DMS53 (cell line): ENCODE measurements at regions not wholly inside any gene's neighbourhood (a gene's known extent, or its start where the extent isn't known, plus 50 kb on each side); places are given as distances from the start of the nearest gene placed in this dataset.
A peak's percentile ranks its signal among the peaks of the same experiment; 100 is the strongest.

ENCODE experiments used
- DNase-seq: peaks from one replicate; lab custom pipeline; 2025; lab: John Stamatoyannopoulos, UW

DNA sequence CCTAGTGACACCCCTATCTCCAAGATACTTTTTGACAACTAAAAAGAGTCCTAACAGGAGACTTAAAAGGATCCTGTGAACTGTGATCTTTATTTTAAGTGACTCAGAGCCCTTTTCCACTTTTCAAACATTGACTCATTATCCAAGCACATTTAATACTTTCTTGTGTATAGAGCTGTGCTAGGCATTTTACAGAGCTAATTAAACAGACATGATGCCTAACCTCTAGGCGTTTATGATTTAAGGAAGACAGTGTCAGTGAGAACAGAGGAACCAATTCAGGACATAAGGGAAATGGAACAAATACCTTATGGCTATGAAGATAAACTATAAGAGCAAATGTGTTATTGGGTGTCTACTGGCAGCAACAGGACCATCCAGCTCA is 282.6 kb downstream of the TPBG start:
- peak; percentile 68 for DNase-seq

DNA sequence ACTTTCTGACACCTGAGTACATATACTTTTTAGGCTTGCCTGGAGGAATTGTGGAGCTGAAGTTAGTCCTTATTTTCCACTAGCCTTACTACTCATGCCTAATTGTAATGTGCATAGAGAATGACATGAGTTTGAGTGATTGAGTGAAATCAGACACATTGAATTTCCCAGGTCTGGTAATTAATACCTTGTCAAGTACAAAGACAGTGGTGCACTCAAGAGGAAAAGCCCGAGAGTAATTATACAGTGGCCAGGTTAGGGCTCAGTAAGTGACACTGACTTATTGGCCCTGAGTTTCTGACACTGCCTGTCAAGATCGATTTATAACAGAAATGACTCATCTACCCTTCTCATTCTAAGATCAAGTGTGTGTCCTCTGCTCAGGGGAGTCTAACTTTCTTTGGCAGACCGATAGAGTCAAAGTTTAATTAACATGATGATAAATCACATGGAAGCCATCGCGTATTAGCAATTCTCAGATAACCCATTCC is 288.3 kb downstream of the TPBG start:
- DNase-seq: no peak

GRCh38 chr6:82679232-82679631 is 315.6 kb downstream of the TPBG start:
- DNase-seq: no peak

- DNase-seq: no peak
These were observed 316.6 kb downstream of the TPBG start for GRCh38 chr6:82680192-82680591.

- DNase-seq: no peak
These were observed 317.6 kb downstream of the TPBG start for GRCh38 chr6:82681119-82681714.

- DNase-seq: no peak
These were observed 323.1 kb downstream of the TPBG start for GRCh38 chr6:82686719-82687118.

- no peak for DNase-seq
These were observed 324.2 kb downstream of the TPBG start for GRCh38 chr6:82687855-82688254.

DNA sequence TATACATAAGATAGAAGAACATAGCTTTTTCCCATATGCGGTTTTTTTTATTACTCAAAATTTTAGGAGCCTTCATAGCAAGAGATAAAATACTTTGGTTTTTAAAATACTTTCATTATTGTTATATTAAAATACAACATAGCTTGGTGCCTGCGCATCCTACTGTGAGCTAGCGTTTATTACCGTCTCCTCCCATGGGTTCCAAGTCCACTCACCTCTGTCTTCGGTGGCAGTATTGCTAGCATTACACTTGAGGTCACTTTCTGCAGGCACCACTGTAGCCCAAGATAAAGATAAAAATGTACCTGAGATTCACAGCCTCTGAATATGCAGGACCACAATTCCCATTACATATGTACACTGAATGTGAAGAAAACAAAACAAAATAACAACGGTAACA is 326.7 kb downstream of the TPBG start:
- DNase-seq: no peak

DNA sequence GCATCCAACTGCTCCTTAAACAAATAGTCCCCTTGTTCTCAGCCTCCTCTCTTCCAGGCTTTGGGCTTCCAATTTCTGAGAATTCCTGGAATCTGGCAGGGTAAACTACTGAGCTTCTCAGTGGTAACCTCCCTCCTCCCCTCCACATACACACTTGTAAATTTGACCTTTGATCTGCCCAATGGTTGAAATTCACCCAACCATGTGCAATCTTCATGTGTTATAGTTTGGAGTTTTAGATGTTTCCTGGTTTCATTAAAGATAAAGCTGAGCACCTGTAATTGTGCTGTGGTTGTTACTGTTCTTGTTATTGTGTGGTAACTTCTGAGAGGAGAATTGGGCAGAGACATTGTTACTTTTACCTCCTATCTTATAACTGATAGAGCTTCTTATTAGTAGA is 328.4 kb downstream of the TPBG start:
- DNase-seq: peak; percentile 41

DNA sequence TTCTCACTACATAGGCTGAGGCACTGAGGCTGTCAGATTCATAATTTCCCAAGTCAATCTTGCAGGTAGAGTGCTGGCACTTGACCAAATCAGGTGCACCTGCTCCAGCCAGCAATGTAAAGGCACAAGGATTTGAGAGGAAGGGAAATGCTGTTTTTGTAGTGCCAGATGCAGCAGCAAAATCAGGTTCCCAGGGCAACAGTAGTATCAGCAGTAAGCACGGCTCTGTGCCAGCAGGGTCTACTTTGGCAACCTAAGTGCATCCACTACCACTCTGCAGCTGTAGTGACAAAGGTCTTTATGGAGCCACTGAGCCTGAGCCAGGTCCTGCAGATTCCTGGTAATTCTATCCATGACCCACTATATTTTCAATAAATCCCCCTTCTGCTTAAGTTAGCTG is 329.5 kb downstream of the TPBG start:
- peak; percentile 93 for DNase-seq

- no peak for DNase-seq
These were observed 337.7 kb downstream of the TPBG start for GRCh38 chr6:82701341-82701740.

- no peak for DNase-seq
These were observed 339.0 kb downstream of the TPBG start for GRCh38 chr6:82702574-82702973.

DNA sequence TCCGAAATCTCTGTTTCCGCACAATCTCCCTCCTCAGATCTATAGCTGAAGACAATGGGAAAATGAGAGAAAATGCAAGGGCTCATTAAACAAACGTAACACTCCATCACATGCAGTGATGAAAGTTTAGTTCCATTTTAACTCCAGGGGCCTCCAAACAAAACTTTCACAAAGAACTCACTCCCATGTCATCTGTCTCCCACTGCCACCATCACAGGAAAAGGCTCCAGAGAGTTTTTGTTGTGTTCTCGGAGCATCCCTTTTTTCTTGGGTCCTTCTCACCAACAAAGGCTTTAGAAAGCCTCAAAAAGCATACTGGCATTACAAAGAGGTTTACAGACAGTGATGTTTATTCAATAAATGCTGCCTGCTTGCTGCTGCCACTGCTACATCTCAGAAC is 339.6 kb downstream of the TPBG start:
- no peak for DNase-seq

- peak; percentile 20 for DNase-seq
These were observed 340.4 kb downstream of the TPBG start for GRCh38 chr6:82704045-82704444.

DNA sequence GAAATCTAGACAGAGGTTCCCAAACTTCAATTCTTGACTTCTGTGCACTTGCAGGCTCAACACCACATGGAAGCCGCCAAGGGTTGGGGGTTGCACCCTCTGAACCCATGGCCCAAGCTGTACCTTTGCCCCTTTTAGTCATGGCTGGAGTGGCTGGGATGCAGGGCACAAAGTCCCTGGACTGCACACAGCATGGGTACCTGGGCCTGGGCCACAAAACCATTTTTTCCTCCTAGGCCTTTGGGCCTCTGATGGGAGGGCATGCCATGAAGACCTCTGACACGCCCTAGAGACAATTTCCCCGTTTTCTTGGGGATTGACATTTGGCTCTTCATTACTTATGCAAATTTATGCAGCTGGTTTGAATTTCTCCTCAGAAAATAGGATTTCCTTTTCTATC is 342.0 kb downstream of the TPBG start:
- DNase-seq: no peak

DNA sequence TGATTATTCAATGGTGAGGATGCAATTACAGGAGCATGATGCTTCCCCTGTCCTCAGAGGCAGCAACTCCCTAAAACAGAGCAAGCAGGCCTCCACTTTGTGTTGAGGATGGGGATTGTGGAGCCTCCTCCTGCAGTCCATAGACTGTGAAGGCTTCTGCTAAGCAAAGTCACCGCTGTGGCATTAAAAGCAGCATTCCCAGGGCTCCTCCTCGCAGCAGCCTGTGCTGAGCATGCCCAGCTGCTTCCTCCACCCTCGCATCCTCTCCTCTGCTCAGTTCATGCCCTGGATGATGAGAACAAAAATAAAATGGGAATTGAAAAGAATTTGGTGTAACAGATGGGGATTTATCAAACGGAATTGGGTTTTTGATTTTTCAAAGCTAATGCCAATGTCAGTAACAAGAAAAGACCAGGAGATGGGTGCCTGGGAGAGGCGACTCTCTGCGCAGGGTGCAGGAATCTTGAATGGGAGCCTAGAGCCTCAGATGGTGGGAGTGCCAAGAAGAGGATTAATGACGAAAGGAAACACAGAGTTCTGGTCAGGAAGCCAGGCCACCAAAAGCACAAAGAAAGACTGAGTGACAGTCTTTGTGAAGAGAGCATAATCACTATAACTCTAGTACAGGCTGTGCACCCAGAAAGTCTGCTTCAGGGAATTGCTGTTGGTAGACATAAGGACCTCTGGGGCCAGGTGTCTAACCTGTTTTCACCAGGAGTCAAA is 347.6 kb downstream of the TPBG start:
- DNase-seq: no peak

DNA sequence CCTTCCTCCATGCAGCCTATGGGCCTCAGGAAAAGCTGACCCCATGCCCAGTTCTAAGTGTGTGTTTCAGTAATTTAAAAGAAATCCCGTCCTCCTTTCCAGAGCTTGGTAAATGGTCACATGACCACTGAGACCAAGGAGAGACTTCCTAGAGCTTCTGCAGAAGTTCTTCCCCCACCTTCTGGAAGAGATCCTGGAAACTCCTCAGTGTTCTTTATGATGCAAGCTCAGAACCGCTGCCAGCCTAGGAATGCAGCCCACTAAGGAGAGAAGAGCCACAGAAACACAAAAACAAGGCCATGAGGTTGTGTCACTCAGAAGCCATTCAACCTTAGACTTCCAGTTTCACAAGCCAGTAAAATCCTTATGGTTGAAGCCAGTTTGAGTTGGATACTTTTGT is 348.4 kb downstream of the TPBG start:
- no peak for DNase-seq

GRCh38 chr6:82712389-82712788 is 348.8 kb downstream of the TPBG start:
- no peak for DNase-seq

GRCh38 chr6:82712826-82713225 is 349.2 kb downstream of the TPBG start:
- DNase-seq: peak; percentile 12

GRCh38 chr6:82720992-82721391 is 344.6 kb downstream of the UBE3D start:
- DNase-seq: no peak

- no peak for DNase-seq
These were observed 329.9 kb downstream of the UBE3D start for GRCh38 chr6:82735790-82736189.

- DNase-seq: no peak
These were observed 327.7 kb downstream of the UBE3D start for GRCh38 chr6:82737965-82738364.

DNA sequence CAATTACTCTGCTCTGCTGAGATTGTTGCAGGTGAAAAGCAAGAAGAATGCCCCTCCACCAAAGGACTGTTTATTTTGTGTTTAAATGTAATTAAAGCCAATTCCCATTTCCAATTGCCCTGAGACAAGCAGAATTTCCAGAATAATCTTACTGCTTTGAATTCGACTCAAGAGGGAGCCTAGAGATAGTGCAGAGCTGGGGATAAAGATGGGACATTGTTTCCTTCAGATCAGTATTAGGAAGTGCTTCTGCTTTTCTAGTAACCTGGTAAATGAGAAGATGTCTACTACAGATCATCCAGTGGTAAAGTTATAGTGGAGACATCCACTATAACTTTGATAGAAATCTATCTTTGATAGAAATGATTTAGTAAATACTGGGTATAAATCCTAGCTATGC is 326.9 kb downstream of the UBE3D start:
- no peak for DNase-seq

- DNase-seq: no peak
These were observed 326.3 kb downstream of the UBE3D start for GRCh38 chr6:82739303-82739702.
